ENCODE measurements at regions not wholly inside any gene's neighbourhood (a gene's known extent, or its start where the extent isn't known, plus 50 kb on each side); places are given as distances from the start of the nearest gene placed in this dataset.
"Not testable (repeated sequence)": the region's sequence is repeated elsewhere in the genome, so short reads cannot be mapped to it uniquely, and the experiment has no call there.

GRCh38 chr12:58750484-58750883 is 169.8 kb downstream of the LRIG3 start:
- DNase-seq, result no peak

- no peak for DNase-seq
These were observed 162.9 kb downstream of the LRIG3 start for GRCh38 chr12:58757422-58757821.

GRCh38 chr12:58759745-58760144 is 160.6 kb downstream of the LRIG3 start:
- DNase-seq, result not testable (repeated sequence)

- no peak for DNase-seq
These were observed 159.0 kb downstream of the LRIG3 start for GRCh38 chr12:58761308-58761707.

DNA sequence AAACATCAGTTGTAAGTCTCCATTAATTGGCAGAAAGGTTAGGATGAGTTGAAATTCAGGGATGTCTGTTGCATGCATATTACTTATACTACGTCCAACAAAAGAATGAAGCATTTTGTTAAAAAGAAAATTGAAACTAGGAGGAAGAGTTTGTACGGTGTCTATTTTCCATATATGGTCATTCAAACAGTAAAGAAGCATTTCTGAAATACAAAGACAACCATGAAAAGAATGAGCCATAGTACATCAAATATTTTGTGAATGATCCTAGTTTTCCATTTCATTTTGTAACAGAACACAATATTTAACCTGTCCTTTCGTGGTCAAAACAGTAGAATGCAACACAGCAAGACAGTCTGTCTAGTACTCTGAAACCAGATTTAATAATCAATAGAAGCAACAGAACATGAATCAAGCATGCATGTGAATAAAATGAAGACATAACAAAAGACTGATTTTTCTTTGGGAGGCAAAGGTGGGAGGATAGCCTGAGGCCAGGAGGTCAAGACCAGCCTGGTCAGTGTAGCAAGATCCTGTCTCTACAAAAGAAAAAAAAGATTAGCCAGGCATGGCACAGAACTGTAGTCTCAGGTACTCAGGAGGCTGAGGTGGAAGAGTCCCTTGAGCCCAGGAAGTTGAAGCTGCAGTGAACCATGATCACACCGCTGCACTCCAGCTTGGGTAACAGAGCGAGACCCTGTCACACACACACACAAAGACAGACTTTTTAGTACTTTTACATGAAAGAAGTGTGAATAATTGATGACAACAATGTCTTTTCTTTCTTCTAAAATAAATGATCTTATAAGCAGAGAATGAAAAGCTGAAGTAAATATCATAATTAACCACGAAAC is 156.0 kb downstream of the LRIG3 start:
- DNase-seq, result no peak

- no peak for DNase-seq
These were observed 155.2 kb downstream of the LRIG3 start for GRCh38 chr12:58765076-58765475.

DNA sequence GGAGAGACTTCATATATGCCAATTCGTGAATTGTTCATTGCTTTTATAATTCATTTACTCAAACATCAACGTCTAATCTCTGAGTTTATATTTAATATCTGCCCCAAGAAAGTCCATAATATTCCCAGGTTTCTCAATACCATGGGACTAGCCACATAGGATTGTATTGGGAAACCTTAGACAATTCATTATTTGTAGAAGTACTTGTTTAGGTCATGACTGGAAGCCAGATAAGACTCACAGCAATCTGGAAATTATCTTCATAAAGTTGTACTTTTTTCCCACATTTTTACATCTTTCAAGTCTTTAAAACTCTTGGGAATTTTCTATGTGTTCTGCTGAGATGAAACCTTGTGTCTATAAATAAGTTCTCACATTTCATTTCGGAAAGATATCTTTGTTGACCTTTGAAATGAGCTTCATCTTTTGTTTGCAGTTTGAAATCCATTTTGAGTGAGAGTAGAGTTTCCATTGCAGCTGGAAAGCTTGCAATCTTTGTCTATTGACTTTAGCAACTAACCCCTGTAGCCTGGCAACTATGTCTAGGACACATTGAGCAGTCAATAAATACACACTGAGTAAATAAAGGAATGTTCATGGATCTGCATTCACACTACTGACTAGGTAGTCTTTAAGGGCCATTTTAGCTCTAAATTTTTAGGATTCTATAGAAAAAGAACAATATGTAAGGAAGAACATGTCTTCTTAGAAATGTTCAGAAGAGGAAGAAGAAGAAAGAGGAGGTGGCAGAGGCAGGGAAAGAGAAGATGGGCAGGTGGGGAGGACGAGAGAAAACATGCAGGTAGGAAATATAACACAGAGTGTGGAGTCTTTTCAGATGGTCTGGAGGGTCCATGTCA is 154.4 kb downstream of the LRIG3 start:
- no peak for DNase-seq

DNA sequence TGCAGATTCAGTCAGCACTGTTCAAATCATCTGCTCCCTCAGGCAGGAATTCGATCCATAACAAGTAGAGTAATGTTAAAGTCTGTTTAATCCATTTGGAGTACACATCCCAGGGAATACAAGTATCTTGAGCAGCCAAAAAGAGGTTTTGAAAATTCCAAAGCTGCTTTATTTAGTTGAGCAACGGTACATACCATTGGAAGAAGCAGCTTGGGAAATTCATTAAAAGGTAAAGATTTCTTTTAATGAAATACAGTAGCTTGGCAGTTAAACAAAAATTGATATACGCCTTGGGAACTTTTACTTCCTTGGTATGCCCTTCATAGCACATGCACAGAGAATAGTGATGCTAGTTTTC is 153.8 kb downstream of the LRIG3 start:
- DNase-seq, result no peak

DNA sequence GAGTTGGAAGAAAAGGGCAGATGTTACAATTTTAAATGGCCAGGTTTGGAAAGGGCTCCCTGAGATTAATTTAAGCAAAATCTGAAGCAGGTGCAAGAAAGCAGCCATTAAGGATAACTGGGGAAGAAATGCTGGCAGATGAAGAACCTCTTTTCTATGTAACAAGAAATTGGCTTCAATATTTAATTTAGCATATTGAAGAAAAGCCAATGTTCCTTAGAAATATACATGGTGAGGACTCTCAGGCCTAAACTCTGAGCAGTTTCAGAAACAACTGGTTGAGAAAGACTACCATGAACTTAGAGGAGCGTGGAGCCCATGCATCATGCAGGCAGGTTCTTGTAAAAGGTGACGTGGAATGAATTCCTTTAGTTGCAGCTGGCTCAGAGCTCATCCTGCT is 152.8 kb downstream of the LRIG3 start:
- no peak for DNase-seq

- no peak for DNase-seq
These were observed 146.3 kb downstream of the LRIG3 start for GRCh38 chr12:58773986-58774385.

DNA sequence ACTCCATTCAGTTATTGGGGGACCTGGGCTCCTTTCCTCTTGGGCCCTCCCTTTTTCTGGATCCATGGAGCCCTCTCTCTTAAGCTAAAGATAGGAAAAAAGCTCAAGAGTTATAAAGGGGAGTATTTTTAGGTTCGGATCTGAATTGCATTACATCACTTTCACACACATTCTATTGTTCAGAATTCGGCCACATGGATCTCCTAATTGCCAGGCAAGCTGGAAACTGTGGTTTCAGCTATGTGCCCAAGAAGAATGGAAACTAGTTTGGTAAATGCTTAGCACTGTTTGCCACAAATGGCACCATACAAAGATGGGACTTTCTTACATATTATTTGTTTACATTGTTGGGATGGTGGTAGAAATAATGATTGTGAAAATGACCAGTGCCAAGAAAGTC is 145.6 kb downstream of the LRIG3 start:
- no peak for DNase-seq

DNA sequence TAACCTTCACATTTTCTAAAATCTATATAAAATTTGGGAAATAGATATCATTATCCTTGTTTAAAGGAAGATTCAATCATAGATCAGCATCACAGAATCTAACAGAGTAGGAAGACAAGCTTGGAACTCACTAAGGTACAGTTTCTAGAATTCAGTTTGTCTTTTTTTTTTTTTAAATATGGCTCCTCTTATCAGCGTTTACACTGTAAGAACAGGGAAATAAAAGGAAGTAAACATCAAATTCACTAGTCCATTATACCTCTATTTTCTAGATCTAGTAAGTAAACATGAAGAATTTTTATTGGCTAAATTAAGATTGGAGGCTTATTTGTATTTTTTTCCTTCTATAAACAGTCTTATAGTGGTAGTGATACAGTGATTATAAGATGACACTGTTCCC is 144.9 kb downstream of the LRIG3 start:
- no peak for DNase-seq

DNA sequence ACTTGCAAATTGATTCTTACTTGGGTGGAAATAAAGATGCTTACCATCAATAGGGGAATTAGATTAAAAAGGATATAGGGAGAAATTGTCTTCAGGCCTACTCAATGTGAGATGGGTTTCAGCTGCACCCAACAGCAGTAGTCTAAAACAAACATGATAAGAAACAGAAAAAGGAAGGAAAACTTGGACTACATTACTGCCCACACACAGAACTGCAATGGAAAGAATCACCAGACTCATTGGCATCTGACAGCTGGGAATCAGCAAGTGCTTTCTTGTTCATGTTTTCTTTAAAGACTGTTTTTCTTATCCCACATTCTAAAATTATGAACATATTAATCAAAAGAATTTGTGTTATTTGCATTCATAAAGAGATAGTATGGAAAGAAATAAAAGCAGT is 144.2 kb downstream of the LRIG3 start:
- no peak for DNase-seq

DNA sequence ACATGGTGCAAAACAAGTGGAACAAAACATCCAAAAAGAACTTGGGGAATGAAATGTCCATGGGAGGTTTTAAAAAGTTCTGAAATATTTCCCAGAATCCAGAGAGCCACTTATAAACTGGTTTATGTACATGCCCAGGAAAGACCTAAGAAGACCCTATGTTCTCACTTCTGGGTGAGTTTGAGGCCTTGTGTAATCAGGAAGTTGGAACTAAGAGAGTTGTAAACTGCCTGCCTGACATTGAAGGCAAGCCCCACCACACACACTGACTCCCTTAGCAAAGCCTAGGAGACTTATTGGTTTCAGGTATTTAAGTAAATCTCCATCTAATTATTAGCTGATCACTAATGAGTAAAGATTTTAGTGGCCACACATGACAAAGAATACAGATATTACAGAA is 142.5 kb downstream of the LRIG3 start:
- no peak for DNase-seq

DNA sequence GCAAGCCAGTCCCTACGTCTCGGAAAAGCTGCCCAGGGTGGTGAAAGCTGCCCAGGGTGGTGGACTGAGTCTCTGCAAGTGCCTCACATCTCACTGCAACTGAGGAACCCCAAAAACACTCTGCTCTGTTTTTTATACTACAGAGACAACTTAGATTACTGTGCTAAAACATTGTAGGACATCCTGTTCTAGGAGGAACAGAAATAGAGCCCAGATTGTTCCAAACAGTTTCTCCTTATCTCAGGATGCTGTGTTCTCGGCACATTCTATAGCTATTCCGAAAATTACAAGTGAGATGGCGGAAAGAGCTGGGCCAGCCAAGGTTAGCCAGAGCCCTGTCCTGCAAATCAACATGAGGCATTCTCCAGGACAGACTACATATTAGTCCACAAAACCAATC is 138.7 kb downstream of the LRIG3 start:
- DNase-seq, result no peak

- no peak for DNase-seq
These were observed 133.1 kb downstream of the LRIG3 start for GRCh38 chr12:58787021-58787760.

DNA sequence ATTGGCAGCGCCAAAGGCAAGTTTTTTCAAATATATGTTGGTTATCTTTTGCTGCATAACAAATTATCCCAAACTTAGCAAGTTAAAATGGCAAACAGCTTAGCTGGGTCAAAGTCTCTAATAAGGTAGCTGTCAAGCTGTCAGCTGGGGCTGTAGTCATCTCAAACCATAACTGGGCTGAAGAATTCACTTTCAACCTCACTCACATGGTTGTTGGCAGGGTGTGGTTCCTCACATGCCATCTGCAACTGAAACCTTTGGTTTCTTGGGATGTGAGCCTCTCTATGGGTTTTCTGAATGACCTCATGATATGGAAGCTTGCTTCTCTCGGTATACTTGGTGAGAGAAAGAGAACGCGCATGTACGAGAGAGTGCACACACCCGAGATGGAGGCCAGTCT is 125.4 kb downstream of the LRIG3 start:
- no peak for DNase-seq

- DNase-seq, result no peak
These were observed 124.5 kb downstream of the LRIG3 start for GRCh38 chr12:58795825-58796224.

GRCh38 chr12:58801986-58802385 is 118.3 kb downstream of the LRIG3 start:
- no peak for DNase-seq

GRCh38 chr12:58803908-58804307 is 116.4 kb downstream of the LRIG3 start:
- no peak for DNase-seq

GRCh38 chr12:58804749-58805148 is 115.6 kb downstream of the LRIG3 start:
- no peak for DNase-seq

DNA sequence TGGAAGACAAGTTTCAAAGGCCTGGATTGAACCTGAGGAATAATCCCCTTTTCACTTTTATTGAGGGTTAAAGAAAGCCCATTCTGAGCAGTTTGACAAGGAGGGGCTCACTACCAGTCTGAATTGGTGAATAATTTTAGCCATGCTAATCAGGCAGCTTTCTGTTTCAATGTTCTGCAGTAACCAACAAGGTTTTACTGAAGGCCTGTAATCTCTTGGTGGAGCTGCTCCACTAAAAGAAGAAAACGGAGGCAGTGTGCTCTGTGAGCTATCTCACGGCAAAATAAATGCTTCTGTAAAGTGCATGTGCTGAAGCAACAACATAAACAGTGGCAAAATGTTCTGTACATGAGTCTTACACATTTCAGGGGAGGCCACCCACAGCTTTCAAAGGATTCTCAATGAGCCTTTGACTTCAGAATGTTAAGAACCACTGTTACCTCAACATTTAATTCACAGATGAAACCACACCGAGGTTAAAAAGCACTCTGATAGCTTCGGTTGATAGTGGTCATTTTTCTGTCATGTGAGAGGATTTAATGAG is 111.2 kb downstream of the LRIG3 start:
- no peak for DNase-seq

GRCh38 chr12:58811346-58811745 is 109.0 kb downstream of the LRIG3 start:
- DNase-seq, result no peak
